ENCODE measurements at regions not wholly inside any gene's neighbourhood (a gene's known extent, or its start where the extent isn't known, plus 50 kb on each side); places are given as distances from the start of the nearest gene placed in this dataset.
"Not testable (repeated sequence)": the region's sequence is repeated elsewhere in the genome, so short reads cannot be mapped to it uniquely, and the experiment has no call there.

- no peak for DNase-seq
Observed at GRCh38 chr7:114173170-114173890, 241.3 kb upstream of the FOXP2 start.

- not testable (repeated sequence) for DNase-seq
Observed at GRCh38 chr7:114169389-114169788, 245.2 kb upstream of the FOXP2 start.

- no peak for DNase-seq
Observed at GRCh38 chr7:114160925-114161324, 242.1 kb upstream of the PPP1R3A start.

GRCh38 chr7:114158854-114159253 is 240.0 kb upstream of the PPP1R3A start:
- no peak for DNase-seq

- DNase-seq, result no peak
Observed at GRCh38 chr7:114158275-114158674, 239.5 kb upstream of the PPP1R3A start.

- no peak for DNase-seq
Observed at GRCh38 chr7:114156178-114156577, 237.4 kb upstream of the PPP1R3A start.

- DNase-seq, result no peak
Observed at GRCh38 chr7:114155116-114156110, 236.6 kb upstream of the PPP1R3A start.

- no peak for DNase-seq
Observed at GRCh38 chr7:114153700-114154099, 234.9 kb upstream of the PPP1R3A start.

GRCh38 chr7:114152314-114152938 is 233.6 kb upstream of the PPP1R3A start:
- DNase-seq, result no peak

- DNase-seq, result no peak
Observed at GRCh38 chr7:114151777-114152176, 233.0 kb upstream of the PPP1R3A start.

GRCh38 chr7:114150689-114151088 is 231.9 kb upstream of the PPP1R3A start:
- DNase-seq, result no peak

- DNase-seq, result no peak
Observed at GRCh38 chr7:114148779-114149178, 230.0 kb upstream of the PPP1R3A start.

GRCh38 chr7:114141415-114141814 is 222.6 kb upstream of the PPP1R3A start:
- no peak for DNase-seq

GRCh38 chr7:114140561-114140960 is 221.8 kb upstream of the PPP1R3A start:
- no peak for DNase-seq

GRCh38 chr7:114139690-114140089 is 220.9 kb upstream of the PPP1R3A start:
- DNase-seq, result not testable (repeated sequence)

GRCh38 chr7:114138587-114138986 is 219.8 kb upstream of the PPP1R3A start:
- no peak for DNase-seq

- DNase-seq, result no peak
Observed at GRCh38 chr7:114133717-114134116, 214.9 kb upstream of the PPP1R3A start.

- no peak for DNase-seq
Observed at GRCh38 chr7:114130866-114131265, 212.1 kb upstream of the PPP1R3A start.

GRCh38 chr7:114128880-114129279 is 210.1 kb upstream of the PPP1R3A start:
- no peak for DNase-seq

GRCh38 chr7:114126095-114126494 is 207.3 kb upstream of the PPP1R3A start:
- DNase-seq, result no peak

GRCh38 chr7:114112806-114113205 is 194.0 kb upstream of the PPP1R3A start:
- DNase-seq, result no peak

- no peak for DNase-seq
Observed at GRCh38 chr7:114110666-114111065, 191.9 kb upstream of the PPP1R3A start.

- DNase-seq, result no peak
Observed at GRCh38 chr7:114109721-114110120, 190.9 kb upstream of the PPP1R3A start.
